ENCODE measurements at regions not wholly inside any gene's neighbourhood (a gene's known extent, or its start where the extent isn't known, plus 50 kb on each side); places are given as distances from the start of the nearest gene placed in this dataset.

GRCh38 chr3:145116769-145117168 lies 1044.2 kb downstream of the PLOD2 start:
- Histone ChIP-seq H3K27ac (ENCODE audit: low read depth) (peak overlapping the region; percentile 53; the same call in 1 of the 2 replicates), H3F3A (replicated peaks; ENCODE audit: low read depth) (no peaks in the 10 kb centered on the region), H3K4me3 (no peak overlapping the region), H3K4me2 (peak overlapping the region; percentile 29; the same call in 1 of the 2 replicates), H3K9me2 (ENCODE audit: insufficient read depth) (no peaks in the 10 kb centered on the region), H4K20me1 (replicated peaks; ENCODE audit: insufficient read depth) (no peaks in the 10 kb centered on the region), H3K79me2 (replicated peaks; ENCODE audit: insufficient read depth) (no peaks in the 10 kb centered on the region), H2AFZ (no peak overlapping the region), H3K36me3 (ENCODE audit: insufficient read depth) (no peaks in the 10 kb centered on the region), H3K4me1 (ENCODE audit: insufficient read depth) (peaks cover 11% of the 10 kb centered on the region), H3K27me3 (ENCODE audit: insufficient read depth) (no peaks in the 10 kb centered on the region)
- ATAC-seq = no peak
- H3K27ac Mint-ChIP-seq = peak overlapping the region; percentile 58; the same call in 1 of the 2 replicates
- TF ChIP-seq STAT1 (IDR thresholded peaks at IDR 0.05; ENCODE audit: unreplicated experiment) (no peak), NANOG (IDR thresholded peaks at IDR 0.05; ENCODE audit: borderline replicate concordance) (peak; percentile 67; the same call in 1 of the 2 replicates), POLR2AphosphoS5 (IDR thresholded peaks at IDR 0.05; ENCODE audit: low read depth) (no peak)
- H3K36me3 Mint-ChIP-seq (ENCODE audit: low read depth) = peaks cover 23% of the 10 kb centered on the region
- peaks cover 13% of the 10 kb centered on the region for H3K9me3 Mint-ChIP-seq
- H3K4me1 Mint-ChIP-seq = peaks cover 33% of the 10 kb centered on the region
- H3K4me3 Mint-ChIP-seq = no peak overlapping the region
- DNase-seq (ENCODE audit: low spot score) = peak; percentile 8
- peaks cover 8% of the 10 kb centered on the region for H3K27me3 Mint-ChIP-seq (ENCODE audit: insufficient read depth, low read depth, poor library complexity)

- ATAC-seq = no peak
These were observed 1042.7 kb downstream of the PLOD2 start for GRCh38 chr3:145118303-145118702.

More at GRCh38 chr3:145118303-145118702, 1042.7 kb downstream of the PLOD2 start:
- Histone ChIP-seq H3K27ac (ENCODE audit: low read depth) (no peak overlapping the region), H2AFZ (no peak overlapping the region; the same call in 1 of the 2 replicates), H3K4me2 (no peak overlapping the region), H3K36me3 (ENCODE audit: insufficient read depth) (no peaks in the 10 kb centered on the region), H3F3A (replicated peaks; ENCODE audit: low read depth) (no peaks in the 10 kb centered on the region), H3K27me3 (ENCODE audit: insufficient read depth) (no peaks in the 10 kb centered on the region), H3K4me1 (ENCODE audit: insufficient read depth) (peaks cover 11% of the 10 kb centered on the region), H3K4me3 (no peak overlapping the region), H3K79me2 (replicated peaks; ENCODE audit: insufficient read depth) (no peaks in the 10 kb centered on the region), H3K9me2 (ENCODE audit: insufficient read depth) (no peaks in the 10 kb centered on the region), H4K20me1 (replicated peaks; ENCODE audit: insufficient read depth) (no peaks in the 10 kb centered on the region)
- H3K27me3 Mint-ChIP-seq (ENCODE audit: insufficient read depth, low read depth, poor library complexity) = peaks cover 8% of the 10 kb centered on the region
- no peak overlapping the region for H3K4me3 Mint-ChIP-seq
- DNase-seq (ENCODE audit: low spot score) = no peak
- H3K36me3 Mint-ChIP-seq (ENCODE audit: low read depth) = peaks cover 20% of the 10 kb centered on the region
- no peak overlapping the region for H3K27ac Mint-ChIP-seq
- H3K4me1 Mint-ChIP-seq = peaks cover 22% of the 10 kb centered on the region
- peaks cover 12% of the 10 kb centered on the region for H3K9me3 Mint-ChIP-seq
- TF ChIP-seq ZNF114 (CRISPR knock-in tag; IDR thresholded peaks at IDR 0.05) = no peak
- TF ChIP-seq POLR2AphosphoS5 (IDR thresholded peaks at IDR 0.05; ENCODE audit: low read depth) = no peak
- TF ChIP-seq CREB1 (CRISPR knock-in tag; IDR thresholded peaks at IDR 0.05; ENCODE audit: low read depth) = no peak
- no peak for TF ChIP-seq JUNB (IDR thresholded peaks at IDR 0.05; ENCODE audit: unreplicated experiment)
- no peak for TF ChIP-seq REST (IDR thresholded peaks at IDR 0.05; ENCODE audit: unreplicated experiment)
- no peak for TF ChIP-seq NANOG (IDR thresholded peaks at IDR 0.05; ENCODE audit: borderline replicate concordance)
